IMR-90 (cell line): ENCODE measurements at regions not wholly inside any gene's neighbourhood (a gene's known extent, or its start where the extent isn't known, plus 50 kb on each side); places are given as distances from the start of the nearest gene placed in this dataset.

Experiments
- ATAC-seq: fragments of 200-7000 bp; cut with Tn5 transposase; 2 replicates; pipeline ENCODE4 v1.9.1; 2020; ENCODE audit warnings: low read depth, mild to moderate bottlenecking, moderate library complexity
- BruUV-seq: library from RNA; stranded (reverse); fragments of 400-500 nt; replicated peaks from 2 replicates; lab custom pipeline; 2021; lab: Mats Ljungman, UMichigan
- CTCF ChIA-PET: fragments of 300-600 bp; formaldehyde crosslinking; extraction: SDS; loops from one replicate; lab custom pipeline; 2021; ENCODE audit warnings: antibody characterized with exemption; lab: Yijun Ruan, JAX
- POLR2A ChIA-PET: fragments of 300-600 bp; sonication (Branson Sonifier 250); formaldehyde crosslinking; loops from one replicate; lab custom pipeline; 2022; ENCODE audit warnings: antibody characterized with exemption; ENCODE audit not compliant: unreplicated experiment; lab: Charles Lee
- DNase-seq: peaks from one replicate; pipeline ENCODE4 v3.0.0; 2013
- H2AFZ ChIP-seq: replicated peaks from 2 replicates; pipeline ENCODE3; 2013; ENCODE audit warnings: low read length, mild to moderate bottlenecking; ENCODE audit not compliant: poor library complexity
- H2AK5ac ChIP-seq: 2 replicates; pipeline ENCODE4 v1.6.1; 2013; ENCODE audit warnings: low read depth, low read length, inconsistent platforms
- H2AK9ac ChIP-seq: replicated peaks from 2 replicates; pipeline ENCODE3; 2013; ENCODE audit warnings: mild to moderate bottlenecking, low read depth, low read length, moderate library complexity; ENCODE audit not compliant: poor library complexity
- H2BK120ac ChIP-seq: 2 replicates; pipeline ENCODE4 v1.6.1; 2013; ENCODE audit warnings: low read depth, low read length, inconsistent platforms
- H2BK15ac ChIP-seq: 3 replicates; pipeline ENCODE4 v1.6.1; 2013; ENCODE audit warnings: low read depth, low read length, inconsistent platforms
- H2BK20ac ChIP-seq: 2 replicates; pipeline ENCODE4 v1.6.1; 2013; ENCODE audit warnings: low read depth, mild to moderate bottlenecking, inconsistent platforms, low read length, moderate library complexity
- H2BK5ac ChIP-seq: 2 replicates; pipeline ENCODE4 v1.6.1; 2013; ENCODE audit warnings: mild to moderate bottlenecking, low read depth, low read length, inconsistent platforms; ENCODE audit not compliant: poor library complexity, severe bottlenecking
- H3K14ac ChIP-seq: replicated peaks from 2 replicates; pipeline ENCODE4 v1.6.1; 2013; ENCODE audit warnings: low read depth, low read length, inconsistent platforms
- H3K18ac ChIP-seq: 2 replicates; pipeline ENCODE4 v1.6.1; 2013; ENCODE audit warnings: low read depth, low read length, control low read depth
- H3K23ac ChIP-seq: 2 replicates; pipeline ENCODE4 v1.6.1; 2013; ENCODE audit warnings: low read depth, low read length, inconsistent platforms
- H3K27ac ChIP-seq: 2 replicates; pipeline ENCODE4 v1.5.1; 2013; ENCODE audit warnings: mild to moderate bottlenecking, control low read depth, low read length; ENCODE audit not compliant: insufficient read depth
- H3K27me3 ChIP-seq: 2 replicates; pipeline ENCODE4 v1.6.1; 2013; ENCODE audit warnings: low read length; ENCODE audit not compliant: control insufficient read depth, insufficient read depth
- H3K36me3 ChIP-seq: 2 replicates; pipeline ENCODE4 v1.6.1; 2013; ENCODE audit warnings: low read length, mixed read lengths; ENCODE audit not compliant: control insufficient read depth, insufficient read depth
- H3K4ac ChIP-seq: 2 replicates; pipeline ENCODE4 v1.6.1; 2013; ENCODE audit warnings: low read depth, low read length, inconsistent platforms
- H3K4me1 ChIP-seq: 2 replicates; pipeline ENCODE4 v1.6.1; 2013; ENCODE audit warnings: low read length, mixed read lengths; ENCODE audit not compliant: control insufficient read depth, insufficient read depth
- H3K4me2 ChIP-seq: 2 replicates; pipeline ENCODE4 v1.6.1; 2013; ENCODE audit warnings: low read depth, mild to moderate bottlenecking, control low read depth, low read length, moderate library complexity
- H3K4me3 ChIP-seq: 2 replicates; pipeline ENCODE4 v1.5.1; 2013; ENCODE audit warnings: low read depth, mild to moderate bottlenecking, control low read depth, low read length, moderate library complexity; ENCODE audit not compliant: insufficient read depth
- H3K56ac ChIP-seq: 2 replicates; pipeline ENCODE4 v1.6.1; 2013; ENCODE audit warnings: low read length, inconsistent platforms; ENCODE audit not compliant: insufficient read depth; ENCODE audit errors: extremely low read depth
- H3K79me1 ChIP-seq, 2 experiments: 2 replicates each; pipeline ENCODE4 v1.6.1; 2013; ENCODE audit warnings: low read length in 2 of 2, inconsistent platforms in 1 of 2, low read depth in 1 of 2
- H3K9ac ChIP-seq: 2 replicates; pipeline ENCODE4 v1.6.1; 2013; ENCODE audit warnings: low read depth, low read length, control low read depth
- H3K9me1 ChIP-seq: 2 replicates; pipeline ENCODE4 v1.6.1; 2013; ENCODE audit warnings: low read length, inconsistent platforms; ENCODE audit not compliant: insufficient read depth
- H3K9me3 ChIP-seq: 2 replicates; pipeline ENCODE4 v1.6.1; 2013; ENCODE audit warnings: low read length; ENCODE audit not compliant: control insufficient read depth, insufficient read depth
- H4K20me1 ChIP-seq: 2 replicates; pipeline ENCODE4 v1.6.1; 2013; ENCODE audit warnings: low read length, inconsistent platforms; ENCODE audit not compliant: insufficient read depth
- H4K5ac ChIP-seq: 2 replicates; pipeline ENCODE4 v1.6.1; 2013; ENCODE audit warnings: mild to moderate bottlenecking, low read depth, low read length, control low read depth
- H4K8ac ChIP-seq, 2 experiments: 2 replicates each; pipeline ENCODE4 v1.6.1; 2013; ENCODE audit warnings: low read depth in 2 of 2, low read length in 2 of 2, control low read depth in 1 of 2, inconsistent platforms in 1 of 2
- H4K91ac ChIP-seq: 2 replicates; pipeline ENCODE4 v1.6.1; 2013; ENCODE audit warnings: low read depth, low read length, inconsistent platforms; ENCODE audit not compliant: insufficient read depth
- BHLHE40 ChIP-seq: fragments of 150-350 bp; IDR thresholded peaks from 2 replicates; pipeline ENCODE4 v1.6.1; 2016; ENCODE audit warnings: mild to moderate bottlenecking, low read depth, low read length
- CEBPB ChIP-seq: IDR thresholded peaks from 2 replicates; pipeline ENCODE4 v1.6.1; 2012; ENCODE audit warnings: low read depth, low read length, improper control_type of control experiment
- CHD1 ChIP-seq: IDR thresholded peaks from 2 replicates; pipeline ENCODE4 v1.6.1; 2012; ENCODE audit warnings: low read depth, low read length, improper control_type of control experiment
- FOS ChIP-seq: fragments of 150-350 bp; IDR thresholded peaks from 2 replicates; pipeline ENCODE4 v1.6.1; 2016; ENCODE audit warnings: low read depth, low read length
- MAFK ChIP-seq: IDR thresholded peaks from 2 replicates; pipeline ENCODE4 v1.6.1; 2012; ENCODE audit warnings: low read depth, low read length, improper control_type of control experiment
- MAZ ChIP-seq: IDR thresholded peaks from 2 replicates; pipeline ENCODE4 v1.6.1; 2012; ENCODE audit warnings: low read depth, mild to moderate bottlenecking, low read length, improper control_type of control experiment, moderate library complexity, borderline replicate concordance
- MXI1 ChIP-seq: IDR thresholded peaks from 2 replicates; pipeline ENCODE4 v1.6.1; 2012; ENCODE audit warnings: low read depth, mild to moderate bottlenecking, low read length, moderate library complexity, borderline replicate concordance
- NFE2L2 ChIP-seq: fragments of 150-350 bp; IDR thresholded peaks from 2 replicates; pipeline ENCODE4 v1.6.1; 2016; ENCODE audit warnings: low read depth, mild to moderate bottlenecking, low read length
- POLR2A ChIP-seq: IDR thresholded peaks from 2 replicates; pipeline ENCODE4 v1.6.1; 2012; ENCODE audit warnings: mild to moderate bottlenecking, low read depth, low read length
- RAD21 ChIP-seq: IDR thresholded peaks from 2 replicates; pipeline ENCODE4 v1.6.1; 2012; ENCODE audit warnings: low read length, improper control_type of control experiment
- RCOR1 ChIP-seq: IDR thresholded peaks from 2 replicates; pipeline ENCODE4 v1.6.1; 2012; ENCODE audit warnings: mild to moderate bottlenecking, low read length, improper control_type of control experiment; ENCODE audit not compliant: insufficient replicate concordance
- RFX5 ChIP-seq: IDR thresholded peaks from 2 replicates; pipeline ENCODE4 v1.8.0; 2012; ENCODE audit warnings: low read depth, mild to moderate bottlenecking, low read length, moderate library complexity
- SMC3 ChIP-seq: fragments of 150-350 bp; IDR thresholded peaks from 2 replicates; pipeline ENCODE4 v1.6.1; 2016; ENCODE audit warnings: low read depth, mild to moderate bottlenecking, antibody characterized with exemption, low read length, moderate library complexity
- WGBS, 2 experiments: methylation state at CpG; one replicate each; pipeline versions ENCODE4 v1.1.5 to v1.1.7; 2013; ENCODE audit warnings: missing lambda C conversion rate in 2 of 2; ENCODE audit not compliant: insufficient read length in 1 of 2; ENCODE audit errors: extremely low coverage in 2 of 2; 5-methylcytosine and 5-hydroxymethylcytosine counted together
- dilution Hi-C: fragments of 300-500 bp; cut with HindIII; formaldehyde crosslinking; loops from one replicate; pipeline ENCODE4 v1.14.3; 2018; ENCODE audit warnings: low sequenced_read_pairs; ENCODE audit not compliant: unreplicated experiment
- in situ Hi-C: fragments of 300-500 bp; cut with MboI; formaldehyde crosslinking; loops from 3 replicates; pipeline ENCODE4 v1.14.3; 2019; ENCODE audit warnings: low sequenced_read_pairs, inconsistent platforms, mixed read lengths
- intact Hi-C: fragments of 100-400 bp; cut with micrococcal nuclease; formaldehyde crosslinking; loops from 2 replicates; pipeline ENCODE4 v1.10.0; 2022
- TF ChIP-seq, protein P1 (sequence below): conservative IDR thresholded peaks from 2 replicates; pipeline ENCODE4 v1.5.1; 2012; ENCODE audit warnings: mild to moderate bottlenecking, low read depth, low read length, improper control_type of control experiment
- TF ChIP-seq, protein P2 (sequence below): fragments of 150-350 bp; IDR thresholded peaks from 2 replicates; pipeline ENCODE4 v1.6.1; 2017; ENCODE audit warnings: mild to moderate bottlenecking, antibody characterized with exemption, low read length, low read depth
- TF ChIP-seq, protein P3 (sequence below): fragments of 150-350 bp; IDR thresholded peaks from 2 replicates; pipeline ENCODE4 v1.6.1; 2016; ENCODE audit warnings: low read depth, mild to moderate bottlenecking, low read length, moderate library complexity, borderline replicate concordance

DNA sequence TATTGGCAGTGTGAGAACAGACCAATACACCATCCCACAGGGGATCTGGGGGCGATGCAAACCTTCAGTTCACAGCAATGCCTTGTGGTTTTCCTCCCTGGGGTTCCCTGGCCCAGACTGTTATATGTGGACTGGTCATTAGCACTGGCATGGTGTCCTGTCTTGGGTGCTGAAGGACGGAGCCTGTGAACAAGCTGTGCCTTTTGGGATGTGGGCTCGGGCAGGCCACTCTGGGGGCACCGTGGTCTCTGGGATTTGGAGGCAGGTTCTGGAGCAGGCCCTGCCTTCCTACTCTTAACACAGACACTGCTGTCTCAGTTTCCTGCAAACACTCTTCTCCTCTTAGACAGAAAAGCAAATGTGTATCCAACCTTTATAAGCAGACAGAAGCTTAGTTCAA is 93.0 kb upstream of the ADRA2C start:
- CTCF ChIA-PET, result no interaction called here

More for the DNA sequence above, 93.0 kb upstream of the ADRA2C start:
- Histone ChIP-seq H3K4me2 (no peak overlapping the region), H3K4me3 (no peak overlapping the region), H3K14ac (no peak overlapping the region), H3K27ac (no peak overlapping the region), H2BK5ac (no peak overlapping the region), H3K23ac (no peak overlapping the region), H4K8ac (no peak overlapping the region), H2BK20ac (no peak overlapping the region), H2BK120ac (no peak overlapping the region), H3K79me1 (no peaks in the 10 kb centered on the region), H2BK15ac (no peak overlapping the region), H4K20me1 (no peaks in the 10 kb centered on the region), H3K9me1 (no peaks in the 10 kb centered on the region), H3K9me3 (peaks cover 11% of the 10 kb centered on the region), H2AFZ (no peak overlapping the region), H3K56ac (no peak overlapping the region), H4K5ac (no peak overlapping the region), H3K18ac (no peak overlapping the region), H3K4me1 (peaks cover 5% of the 10 kb centered on the region), H2AK9ac (no peak overlapping the region), H3K36me3 (no peaks in the 10 kb centered on the region), H4K91ac (no peak overlapping the region), H3K9ac (no peak overlapping the region), H3K27me3 (peaks cover 47% of the 10 kb centered on the region), H3K4ac (no peak overlapping the region), H2AK5ac (no peak overlapping the region)
- BruUV-seq, result no TSS peak
- in situ Hi-C loops, result no loop called here
- WGBS, 2 experiments, result 54% methylated on average over 3 of the region's 4 CpGs; no CpG with 5 or more reads in 1 of the 2 experiments
- ATAC-seq, result no peak
- dilution Hi-C loops, result no loop called here
- POLR2A ChIA-PET, result no interaction called here
- DNase-seq, result no peak
- TF ChIP-seq NFE2L2, result no peak
- no peak for TF ChIP-seq MXI1
- no peak for TF ChIP-seq BHLHE40
- TF ChIP-seq MAFK, result no peak
- TF ChIP-seq CEBPB, result no peak
- TF ChIP-seq POLR2A, result no peak
- TF ChIP-seq RCOR1, result no peak
- no peak for TF ChIP-seq CHD1
- TF ChIP-seq RAD21, result no peak
- no peak for TF ChIP-seq SMC3
- TF ChIP-seq RFX5, result no peak
- TF ChIP-seq, protein P1, sequence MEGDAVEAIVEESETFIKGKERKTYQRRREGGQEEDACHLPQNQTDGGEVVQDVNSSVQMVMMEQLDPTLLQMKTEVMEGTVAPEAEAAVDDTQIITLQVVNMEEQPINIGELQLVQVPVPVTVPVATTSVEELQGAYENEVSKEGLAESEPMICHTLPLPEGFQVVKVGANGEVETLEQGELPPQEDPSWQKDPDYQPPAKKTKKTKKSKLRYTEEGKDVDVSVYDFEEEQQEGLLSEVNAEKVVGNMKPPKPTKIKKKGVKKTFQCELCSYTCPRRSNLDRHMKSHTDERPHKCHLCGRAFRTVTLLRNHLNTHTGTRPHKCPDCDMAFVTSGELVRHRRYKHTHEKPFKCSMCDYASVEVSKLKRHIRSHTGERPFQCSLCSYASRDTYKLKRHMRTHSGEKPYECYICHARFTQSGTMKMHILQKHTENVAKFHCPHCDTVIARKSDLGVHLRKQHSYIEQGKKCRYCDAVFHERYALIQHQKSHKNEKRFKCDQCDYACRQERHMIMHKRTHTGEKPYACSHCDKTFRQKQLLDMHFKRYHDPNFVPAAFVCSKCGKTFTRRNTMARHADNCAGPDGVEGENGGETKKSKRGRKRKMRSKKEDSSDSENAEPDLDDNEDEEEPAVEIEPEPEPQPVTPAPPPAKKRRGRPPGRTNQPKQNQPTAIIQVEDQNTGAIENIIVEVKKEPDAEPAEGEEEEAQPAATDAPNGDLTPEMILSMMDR, result no peak
- TF ChIP-seq, protein P2, sequence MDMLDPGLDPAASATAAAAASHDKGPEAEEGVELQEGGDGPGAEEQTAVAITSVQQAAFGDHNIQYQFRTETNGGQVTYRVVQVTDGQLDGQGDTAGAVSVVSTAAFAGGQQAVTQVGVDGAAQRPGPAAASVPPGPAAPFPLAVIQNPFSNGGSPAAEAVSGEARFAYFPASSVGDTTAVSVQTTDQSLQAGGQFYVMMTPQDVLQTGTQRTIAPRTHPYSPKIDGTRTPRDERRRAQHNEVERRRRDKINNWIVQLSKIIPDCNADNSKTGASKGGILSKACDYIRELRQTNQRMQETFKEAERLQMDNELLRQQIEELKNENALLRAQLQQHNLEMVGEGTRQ, result no peak
- no peak for TF ChIP-seq MAZ
- TF ChIP-seq, protein P3, sequence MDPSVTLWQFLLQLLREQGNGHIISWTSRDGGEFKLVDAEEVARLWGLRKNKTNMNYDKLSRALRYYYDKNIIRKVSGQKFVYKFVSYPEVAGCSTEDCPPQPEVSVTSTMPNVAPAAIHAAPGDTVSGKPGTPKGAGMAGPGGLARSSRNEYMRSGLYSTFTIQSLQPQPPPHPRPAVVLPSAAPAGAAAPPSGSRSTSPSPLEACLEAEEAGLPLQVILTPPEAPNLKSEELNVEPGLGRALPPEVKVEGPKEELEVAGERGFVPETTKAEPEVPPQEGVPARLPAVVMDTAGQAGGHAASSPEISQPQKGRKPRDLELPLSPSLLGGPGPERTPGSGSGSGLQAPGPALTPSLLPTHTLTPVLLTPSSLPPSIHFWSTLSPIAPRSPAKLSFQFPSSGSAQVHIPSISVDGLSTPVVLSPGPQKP, result no peak
- no peak for TF ChIP-seq FOS
- intact Hi-C loops, result no loop called here
